Amniotic stem cell (primary cell): ENCODE measurements at regions not wholly inside any gene's neighbourhood (a gene's known extent, or its start where the extent isn't known, plus 50 kb on each side); places are given as distances from the start of the nearest gene placed in this dataset.
"Not testable (repeated sequence)": the region's sequence is repeated elsewhere in the genome, so short reads cannot be mapped to it uniquely, and the experiment has no call there.

Source experiments
- DNase-seq: peaks from one replicate; lab custom pipeline; 2025; lab: John Stamatoyannopoulos, UW

- no peak for DNase-seq
Measured at GRCh38 chr10:6984971-6985370, 404.9 kb upstream of the PRKCQ start.

- DNase-seq = not testable (repeated sequence)
Measured at GRCh38 chr10:6984016-6984415, 403.9 kb upstream of the PRKCQ start.

- DNase-seq = no peak
Measured at GRCh38 chr10:6980353-6980752, 400.3 kb upstream of the PRKCQ start.

- no peak for DNase-seq
Measured at GRCh38 chr10:6979371-6979770, 399.3 kb upstream of the PRKCQ start.

GRCh38 chr10:6978187-6978627 is 398.1 kb upstream of the PRKCQ start:
- no peak for DNase-seq

- no peak for DNase-seq
Measured at GRCh38 chr10:6977398-6978186, 397.5 kb upstream of the PRKCQ start.

GRCh38 chr10:6973899-6974298 is 393.8 kb upstream of the PRKCQ start:
- DNase-seq = no peak

GRCh38 chr10:6972226-6972625 is 392.1 kb upstream of the PRKCQ start:
- DNase-seq = no peak

GRCh38 chr10:6969659-6970058 is 389.6 kb upstream of the PRKCQ start:
- no peak for DNase-seq

- DNase-seq = no peak
Measured at GRCh38 chr10:6964543-6964942, 384.5 kb upstream of the PRKCQ start.

- DNase-seq = no peak
Measured at GRCh38 chr10:6962576-6962975, 382.5 kb upstream of the PRKCQ start.

- DNase-seq = no peak
Measured at GRCh38 chr10:6958711-6959110, 378.6 kb upstream of the PRKCQ start.

- DNase-seq = no peak
Measured at GRCh38 chr10:6958254-6958653, 378.2 kb upstream of the PRKCQ start.

GRCh38 chr10:6957851-6958250 is 377.8 kb upstream of the PRKCQ start:
- DNase-seq = no peak

GRCh38 chr10:6956562-6956961 is 376.5 kb upstream of the PRKCQ start:
- no peak for DNase-seq

GRCh38 chr10:6953271-6953801 is 373.3 kb upstream of the PRKCQ start:
- DNase-seq = no peak

- DNase-seq = no peak
Measured at GRCh38 chr10:6951732-6952131, 371.7 kb upstream of the PRKCQ start.

- DNase-seq = no peak
Measured at GRCh38 chr10:6950133-6950532, 370.1 kb upstream of the PRKCQ start.

GRCh38 chr10:6944436-6944835 is 364.4 kb upstream of the PRKCQ start:
- DNase-seq = no peak

GRCh38 chr10:6938384-6938783 is 358.3 kb upstream of the PRKCQ start:
- DNase-seq = no peak

- DNase-seq = no peak
Measured at GRCh38 chr10:6936931-6937330, 356.9 kb upstream of the PRKCQ start.

GRCh38 chr10:6929148-6929830 is 349.2 kb upstream of the PRKCQ start:
- no peak for DNase-seq

GRCh38 chr10:6928586-6928985 is 348.5 kb upstream of the PRKCQ start:
- no peak for DNase-seq
